OCI-LY1 (cell line): ENCODE measurements at regions not wholly inside any gene's neighbourhood (a gene's known extent, or its start where the extent isn't known, plus 50 kb on each side); places are given as distances from the start of the nearest gene placed in this dataset.

Source experiments
- CTCF ChIP-seq: fragments of 200-600 bp; sonication (generic), shearing (Covaris generic); IDR thresholded peaks from 2 replicates; pipeline ENCODE4 v1.5.1; 2017; ENCODE audit warnings: mild to moderate bottlenecking, antibody characterized with exemption, low read length, moderate library complexity, mixed read lengths
- EZH2 ChIP-seq: fragments of 200-600 bp; sonication (generic), shearing (Covaris generic); IDR thresholded peaks from 2 replicates; pipeline ENCODE4 v1.8.0; 2017; ENCODE audit warnings: borderline replicate concordance, mixed run types, mild to moderate bottlenecking, antibody characterized with exemption, low read length, moderate library complexity, mixed read lengths

DNA sequence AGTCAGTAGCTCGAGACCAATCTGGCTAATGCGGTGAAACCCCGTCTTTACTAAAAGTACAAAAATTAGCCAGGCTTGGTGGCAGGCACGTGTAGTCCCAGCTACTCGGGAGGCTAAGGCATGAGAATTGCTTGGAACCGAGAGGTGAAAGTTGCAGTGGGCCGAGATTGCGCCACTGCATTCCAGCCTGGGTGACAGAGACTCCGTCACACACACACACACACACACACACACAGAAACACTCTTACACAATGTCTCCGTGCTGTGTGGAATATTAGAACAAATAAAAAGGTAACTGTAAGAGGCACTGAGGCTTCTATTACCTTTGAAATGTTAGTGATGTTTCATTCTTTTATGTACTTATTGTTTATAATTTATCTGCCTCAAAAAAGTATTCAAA, 326.6 kb downstream of the GPAT3 start:
- TF ChIP-seq CTCF (no peak), EZH2 (no peak)
